ENCODE measurements at regions not wholly inside any gene's neighbourhood (a gene's known extent, or its start where the extent isn't known, plus 50 kb on each side); places are given as distances from the start of the nearest gene placed in this dataset.
"Not testable (repeated sequence)": the region's sequence is repeated elsewhere in the genome, so short reads cannot be mapped to it uniquely, and the experiment has no call there.

GRCh38 chr9:12425878-12426864, 267.0 kb upstream of the TYRP1 start:
- DNase-seq, result no peak
- TF ChIP-seq EP300 (IDR thresholded peaks at IDR 0.05; ENCODE audit: low read depth) (no peak), POLR2A (IDR thresholded peaks at IDR 0.05) (no peak), POLR2AphosphoS5 (IDR thresholded peaks at IDR 0.05) (no peak), CTCF (IDR thresholded peaks at IDR 0.05) (no peak)
- 43 to 50% methylated on average over 1 to 8 of the region's 8 CpGs for WGBS, 2 donors (ENCODE audit: low coverage in 1 of 2)
- Histone ChIP-seq H3K36me3 (no peaks in the 10 kb centered on the region), H3K4me1 (no peaks in the 10 kb centered on the region), H3K9me3 (no peaks in the 10 kb centered on the region), H3K27me3 (no peaks in the 10 kb centered on the region), H3K27ac (no peak overlapping the region), H3K4me3 (no peak overlapping the region)
- in situ Hi-C loops (cut with MboI; ENCODE audit: low pct_ligation_motif_present in 1 of 4, low pct_unique_long_range_greater_than_20kb in 1 of 4, low sequenced_read_pairs in 3 of 4) (no loop called here), intact Hi-C loops (cut with DNase I; ENCODE audit: low total_unique reads) (no loop called here)

GRCh38 chr9:12439267-12439666, 253.9 kb upstream of the TYRP1 start:
- in situ Hi-C loops (cut with MboI; ENCODE audit: low pct_ligation_motif_present in 1 of 4, low pct_unique_long_range_greater_than_20kb in 1 of 4, low sequenced_read_pairs in 3 of 4) (no loop called here), intact Hi-C loops (cut with DNase I; ENCODE audit: low total_unique reads) (no loop called here)
- Histone ChIP-seq H3K36me3 (no peaks in the 10 kb centered on the region), H3K27me3 (no peaks in the 10 kb centered on the region), H3K9me3 (no peaks in the 10 kb centered on the region), H3K4me3 (no peak overlapping the region), H3K4me1 (no peaks in the 10 kb centered on the region), H3K27ac (no peak overlapping the region)
- 60 to 85% methylated on average over 1 to 2 of the region's 3 CpGs for WGBS, 2 donors (ENCODE audit: low coverage in 1 of 2)
- DNase-seq, result no peak
- no peak for TF ChIP-seq CTCF (IDR thresholded peaks at IDR 0.05)
- no peak for TF ChIP-seq POLR2A (IDR thresholded peaks at IDR 0.05)
- TF ChIP-seq POLR2AphosphoS5 (IDR thresholded peaks at IDR 0.05), result no peak
- no peak for TF ChIP-seq EP300 (IDR thresholded peaks at IDR 0.05; ENCODE audit: low read depth)

GRCh38 chr9:12441080-12441479, 252.1 kb upstream of the TYRP1 start:
- DNase-seq, result not testable (repeated sequence)

GRCh38 chr9:12441506-12441905, 251.7 kb upstream of the TYRP1 start:
- H3K27ac ChIP-seq, result no peak overlapping the region
- DNase-seq, result no peak
- in situ Hi-C loops (cut with MboI; ENCODE audit: low pct_ligation_motif_present in 1 of 4, low pct_unique_long_range_greater_than_20kb in 1 of 4, low sequenced_read_pairs in 3 of 4) (loop anchor here in 1 of 4 donors (10.0 kb wide), 1 partner anchor 57 kb away; no protein-coding TSS in a partner anchor), intact Hi-C loops (cut with DNase I; ENCODE audit: low total_unique reads) (no loop called here)
- TF ChIP-seq POLR2A (IDR thresholded peaks at IDR 0.05) (no peak), POLR2AphosphoS5 (IDR thresholded peaks at IDR 0.05) (no peak), CTCF (IDR thresholded peaks at IDR 0.05) (no peak), EP300 (IDR thresholded peaks at IDR 0.05; ENCODE audit: low read depth) (no peak)
- no peaks in the 10 kb centered on the region for H3K4me1 ChIP-seq
- no peaks in the 10 kb centered on the region for H3K36me3 ChIP-seq
- no peaks in the 10 kb centered on the region for H3K9me3 ChIP-seq
- H3K27me3 ChIP-seq, result no peaks in the 10 kb centered on the region
- WGBS, 2 donors (ENCODE audit: low coverage in 1 of 2), result 88 to 96% methylated on average over 1 of the region's 1 CpG
- H3K4me3 ChIP-seq, result no peak overlapping the region

More at GRCh38 chr9:12441080-12441479, 252.1 kb upstream of the TYRP1 start:
- intact Hi-C loops (cut with DNase I; ENCODE audit: low total_unique reads); H3K27me3 ChIP-seq; H3K36me3 ChIP-seq; H3K4me1 ChIP-seq; H3K27ac ChIP-seq; H3K9me3 ChIP-seq; H3K4me3 ChIP-seq: not testable (repeated sequence)
- 80 to 82% methylated on average over 6 of the region's 6 CpGs for WGBS, 2 donors (ENCODE audit: low coverage in 1 of 2)
- in situ Hi-C loops (cut with MboI; ENCODE audit: low pct_ligation_motif_present in 1 of 4, low pct_unique_long_range_greater_than_20kb in 1 of 4, low sequenced_read_pairs in 3 of 4), result loop anchor here in 1 of 4 donors (10.0 kb wide), 1 partner anchor 56 kb away; no protein-coding TSS in a partner anchor

Data from transverse colon (tissue), 4 donors.